BJ (cell line): ENCODE measurements at regions not wholly inside any gene's neighbourhood (a gene's known extent, or its start where the extent isn't known, plus 50 kb on each side); places are given as distances from the start of the nearest gene placed in this dataset.

Experiments used
- CTCF ChIA-PET: fragments of 350-600 bp; formaldehyde crosslinking; extraction: SDS; loops from one replicate; lab custom pipeline; 2021; ENCODE audit warnings: antibody characterized with exemption, inconsistent platforms; lab: Yijun Ruan, JAX
- POLR2A ChIA-PET: fragments of 300-600 bp; sonication (Branson Sonifier 250); formaldehyde crosslinking; extraction: SDS; loops from one replicate; lab custom pipeline; 2021; ENCODE audit warnings: antibody characterized with exemption; lab: Charles Lee
- DNase-seq: peaks from one replicate; pipeline ENCODE4 v3.0.0-alpha.2; 2011; ENCODE audit warnings: low read depth
- H3K27me3 ChIP-seq: 2 replicates; pipeline ENCODE4 v1.6.0; 2011; ENCODE audit warnings: low read length; ENCODE audit not compliant: control insufficient read depth, insufficient read depth
- H3K36me3 ChIP-seq: 2 replicates; pipeline ENCODE4 v1.5.1; 2011; ENCODE audit warnings: low read length; ENCODE audit not compliant: control insufficient read depth, insufficient read depth
- H3K4me3 ChIP-seq: 2 replicates; pipeline ENCODE4 v1.5.1; 2011; ENCODE audit warnings: low read depth, mild to moderate bottlenecking, control low read depth, low read length
- CTCF ChIP-seq: IDR thresholded peaks from 2 replicates; pipeline ENCODE4 v1.5.1; 2011; ENCODE audit warnings: low read depth, mild to moderate bottlenecking, control low read depth, inconsistent platforms, low read length, moderate library complexity; ENCODE audit not compliant: insufficient read depth

DNA sequence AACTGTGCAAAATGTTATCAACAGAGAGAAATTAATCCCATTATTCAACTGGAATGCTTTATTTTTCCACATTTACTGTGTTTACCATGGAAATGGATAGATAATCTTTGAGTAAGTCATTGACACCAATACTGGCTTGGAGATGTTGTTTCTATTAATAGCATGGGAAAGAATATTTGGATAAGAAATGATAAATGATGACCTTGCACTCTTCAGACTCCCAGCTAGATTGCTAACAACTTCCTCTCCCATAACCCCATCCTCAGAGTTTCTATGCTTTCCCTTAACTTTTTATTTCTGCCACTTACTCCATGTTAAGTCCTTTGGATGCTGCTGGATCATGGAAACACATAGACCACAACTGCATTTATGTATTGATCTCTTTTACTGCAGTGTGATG lies 182.5 kb downstream of the FNDC1 start:
- DNase-seq: no peak
- POLR2A ChIA-PET: no interaction called here
- Histone ChIP-seq H3K36me3 (no peaks in the 10 kb centered on the region), H3K4me3 (no peak overlapping the region), H3K27me3 (no peaks in the 10 kb centered on the region)
- CTCF ChIA-PET: no interaction called here
- no peak for TF ChIP-seq CTCF

- POLR2A ChIA-PET: no interaction called here
- TF ChIP-seq CTCF: no peak
- Histone ChIP-seq H3K36me3 (no peaks in the 10 kb centered on the region), H3K27me3 (no peaks in the 10 kb centered on the region), H3K4me3 (no peak overlapping the region)
- no peak for DNase-seq
- CTCF ChIA-PET: no interaction called here
These were observed 180.7 kb downstream of the FNDC1 start for GRCh38 chr6:159349915-159350314.

- no peaks in the 10 kb centered on the region for H3K27me3 ChIP-seq
- ChIA-PET POLR2A (no interaction called here), CTCF (no interaction called here)
- no peak overlapping the region for H3K4me3 ChIP-seq
- no peak for TF ChIP-seq CTCF
- H3K36me3 ChIP-seq: no peaks in the 10 kb centered on the region
- DNase-seq: no peak
These were observed 174.5 kb downstream of the FNDC1 start for GRCh38 chr6:159343709-159344108.

GRCh38 chr6:159342146-159342545 lies 172.9 kb downstream of the FNDC1 start:
- DNase-seq: no peak
- Histone ChIP-seq H3K27me3 (no peaks in the 10 kb centered on the region), H3K4me3 (no peak overlapping the region), H3K36me3 (no peaks in the 10 kb centered on the region)
- no peak for TF ChIP-seq CTCF
- ChIA-PET CTCF (no interaction called here), POLR2A (no interaction called here)

DNA sequence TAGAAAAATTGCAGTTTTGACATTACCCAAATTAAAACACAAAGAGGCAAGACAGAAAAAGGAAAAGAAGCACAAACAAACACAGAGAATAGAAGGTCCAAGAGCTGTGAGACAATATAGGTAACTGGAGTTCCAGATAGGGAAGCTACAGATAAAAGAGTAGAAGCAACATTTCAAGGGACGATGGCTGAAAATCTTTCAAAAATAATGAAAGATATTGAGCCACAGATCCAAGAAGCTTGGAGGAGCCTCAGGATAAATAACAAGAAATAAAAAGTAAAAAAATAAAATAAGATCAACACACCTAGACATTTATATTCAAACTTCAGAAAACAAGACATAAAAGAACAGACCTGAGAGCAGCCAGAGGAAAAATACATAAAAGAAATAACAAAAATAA lies 164.9 kb downstream of the FNDC1 start:
- Histone ChIP-seq H3K4me3 (no peak overlapping the region), H3K36me3 (no peaks in the 10 kb centered on the region), H3K27me3 (no peaks in the 10 kb centered on the region)
- ChIA-PET POLR2A (no interaction called here), CTCF (no interaction called here)
- DNase-seq: no peak
- no peak for TF ChIP-seq CTCF
